Osteoblast (primary cell): ENCODE measurements at regions not wholly inside any gene's neighbourhood (a gene's known extent, or its start where the extent isn't known, plus 50 kb on each side); places are given as distances from the start of the nearest gene placed in this dataset.

ENCODE experiments used
- DNase-seq: peaks from one replicate; pipeline ENCODE4 v3.0.0; 2011; ENCODE audit warnings: low spot score, mixed read lengths; ENCODE audit not compliant: insufficient read length; ENCODE audit errors: missing footprints
- H2AFZ ChIP-seq: 2 replicates; pipeline ENCODE4 v1.6.0; 2011; ENCODE audit warnings: mild to moderate bottlenecking, low read length
- H3K27ac ChIP-seq: 2 replicates; pipeline ENCODE4 v1.5.1; 2011; ENCODE audit warnings: mild to moderate bottlenecking, low read depth, low read length, moderate library complexity
- H3K27me3 ChIP-seq: 2 replicates; pipeline ENCODE4 v1.6.0; 2012; ENCODE audit warnings: mild to moderate bottlenecking, control low read depth, inconsistent platforms, low read length, moderate library complexity; ENCODE audit not compliant: insufficient read depth
- H3K36me3 ChIP-seq: 2 replicates; pipeline ENCODE4 v1.5.1; 2011; ENCODE audit warnings: mild to moderate bottlenecking, low read length, control low read depth, moderate library complexity; ENCODE audit not compliant: insufficient read depth
- H3K4me1 ChIP-seq: 2 replicates; pipeline ENCODE4 v1.5.1; 2011; ENCODE audit warnings: mild to moderate bottlenecking, low read length, control low read depth, moderate library complexity; ENCODE audit not compliant: insufficient read depth
- H3K4me2 ChIP-seq: 2 replicates; pipeline ENCODE4 v1.6.0; 2011; ENCODE audit warnings: mild to moderate bottlenecking, low read length; ENCODE audit not compliant: insufficient read depth
- H3K4me3 ChIP-seq: fragments of 200-600 bp; sonication (generic); 3 replicates; pipeline ENCODE4 v1.5.1; 2012; ENCODE audit warnings: mild to moderate bottlenecking, low read length, inconsistent platforms; ENCODE audit not compliant: insufficient read depth
- H3K79me2 ChIP-seq: 2 replicates; pipeline ENCODE4 v1.6.0; 2012; ENCODE audit warnings: mild to moderate bottlenecking, low read length, control low read depth, inconsistent platforms; ENCODE audit not compliant: insufficient read depth
- H3K9me3 ChIP-seq: 2 replicates; pipeline ENCODE4 v1.5.1; 2011; ENCODE audit warnings: low read depth, low read length, control low read depth
- H4K20me1 ChIP-seq: 2 replicates; pipeline ENCODE4 v1.6.0; 2012; ENCODE audit warnings: mild to moderate bottlenecking, low read length, control low read depth; ENCODE audit not compliant: insufficient read depth
- CTCF ChIP-seq: IDR thresholded peaks from 2 replicates; pipeline ENCODE4 v1.5.1; 2011; ENCODE audit warnings: mild to moderate bottlenecking, low read depth, low read length, moderate library complexity; ENCODE audit errors: extremely low read depth

- Histone ChIP-seq H3K27ac (no peak overlapping the region), H3K4me3 (no peak overlapping the region), H3K79me2 (no peaks in the 10 kb centered on the region), H3K36me3 (no peaks in the 10 kb centered on the region), H3K27me3 (no peaks in the 10 kb centered on the region), H4K20me1 (no peaks in the 10 kb centered on the region), H3K4me1 (peaks cover 23% of the 10 kb centered on the region), H3K9me3 (no peaks in the 10 kb centered on the region), H3K4me2 (no peak overlapping the region), H2AFZ (no peak overlapping the region)
- no peak for TF ChIP-seq CTCF
- no peak for DNase-seq
Measured at GRCh38 chr5:126129431-126129830, 293.8 kb upstream of the GRAMD2B start.

GRCh38 chr5:126133424-126133823, 289.8 kb upstream of the GRAMD2B start:
- Histone ChIP-seq H3K27me3 (no peaks in the 10 kb centered on the region), H2AFZ (no peak overlapping the region), H3K4me3 (no peak overlapping the region), H4K20me1 (no peaks in the 10 kb centered on the region), H3K27ac (no peak overlapping the region), H3K4me1 (peaks cover 13% of the 10 kb centered on the region), H3K4me2 (no peak overlapping the region), H3K79me2 (no peaks in the 10 kb centered on the region), H3K36me3 (no peaks in the 10 kb centered on the region), H3K9me3 (no peaks in the 10 kb centered on the region)
- TF ChIP-seq CTCF = no peak
- no peak for DNase-seq

GRCh38 chr5:126137891-126138280, 285.3 kb upstream of the GRAMD2B start:
- H3K4me3 ChIP-seq = no peak overlapping the region
- H4K20me1 ChIP-seq = no peaks in the 10 kb centered on the region
- peak overlapping the region; percentile 8 for H2AFZ ChIP-seq
- no peaks in the 10 kb centered on the region for H3K9me3 ChIP-seq
- H3K79me2 ChIP-seq = no peaks in the 10 kb centered on the region
- no peaks in the 10 kb centered on the region for H3K36me3 ChIP-seq
- peaks cover 34% of the 10 kb centered on the region for H3K4me1 ChIP-seq
- H3K4me2 ChIP-seq = peak overlapping the region; percentile 82
- no peak for DNase-seq
- no peak for TF ChIP-seq CTCF
- H3K27me3 ChIP-seq = no peaks in the 10 kb centered on the region
- peak overlapping the region; percentile 61 for H3K27ac ChIP-seq

GRCh38 chr5:126138281-126138931, 284.8 kb upstream of the GRAMD2B start:
- Histone ChIP-seq H3K4me1 (peaks cover 34% of the 10 kb centered on the region), H3K27ac (peak overlapping the region; percentile 61), H4K20me1 (no peaks in the 10 kb centered on the region), H3K4me2 (peak overlapping the region; percentile 82), H3K4me3 (no peak overlapping the region), H3K27me3 (no peaks in the 10 kb centered on the region), H2AFZ (no peak overlapping the region), H3K9me3 (no peaks in the 10 kb centered on the region), H3K36me3 (no peaks in the 10 kb centered on the region), H3K79me2 (no peaks in the 10 kb centered on the region)
- peak; percentile 73 for DNase-seq
- no peak for TF ChIP-seq CTCF
